Liver (tissue), 7 donors: ENCODE measurements at regions not wholly inside any gene's neighbourhood (a gene's known extent, or its start where the extent isn't known, plus 50 kb on each side); places are given as distances from the start of the nearest gene placed in this dataset.

Experiments used
- DNase-seq: peaks from one replicate; pipeline ENCODE4 v3.0.0-alpha.2; 2017; ENCODE audit warnings: low spot score
- H3K27ac ChIP-seq, 2 donors: one replicate each; pipeline ENCODE4 v1.7.0; 2013; ENCODE audit warnings: inconsistent platforms in 2 of 2, low read length in 2 of 2, control low read depth in 1 of 2, low read depth in 1 of 2, mild to moderate bottlenecking in 1 of 2
- H3K27me3 ChIP-seq, 4 donors: one replicate each; pipeline versions ENCODE4 v1.6.1 to v1.7.0; 2013; ENCODE audit warnings: low read length in 3 of 4, inconsistent platforms in 1 of 4, mild to moderate bottlenecking in 1 of 4, moderate library complexity in 1 of 4; ENCODE audit not compliant: control insufficient read depth in 4 of 4, insufficient read depth in 4 of 4
- H3K36me3 ChIP-seq, 4 donors: one replicate each; pipeline versions ENCODE4 v1.6.1 to v1.7.0; 2013; ENCODE audit warnings: low read length in 3 of 4, mild to moderate bottlenecking in 3 of 4, low read depth in 1 of 4, moderate library complexity in 1 of 4; ENCODE audit not compliant: control insufficient read depth in 4 of 4, insufficient read depth in 3 of 4
- H3K4me1 ChIP-seq, 4 donors: one replicate each; pipeline versions ENCODE4 v1.6.1 to v1.7.0; 2013; ENCODE audit warnings: low read length in 3 of 4, mild to moderate bottlenecking in 3 of 4, moderate library complexity in 1 of 4; ENCODE audit not compliant: control insufficient read depth in 4 of 4, insufficient read depth in 4 of 4
- H3K4me3 ChIP-seq, 3 donors: one replicate each; pipeline versions ENCODE4 v1.6.1 to v1.7.0; 2013; ENCODE audit warnings: low read length in 3 of 3, control low read depth in 1 of 3, low read depth in 1 of 3, mild to moderate bottlenecking in 1 of 3
- H3K9ac ChIP-seq, 2 donors: one replicate each; pipeline ENCODE4 v1.7.0; 2013; ENCODE audit warnings: low read length in 2 of 2, mild to moderate bottlenecking in 2 of 2, moderate library complexity in 2 of 2, control low read depth in 1 of 2, low read depth in 1 of 2
- H3K9me3 ChIP-seq, 4 donors: one replicate each; pipeline versions ENCODE4 v1.6.1 to v1.7.0; 2013; ENCODE audit warnings: low read length in 3 of 4; ENCODE audit not compliant: control insufficient read depth in 4 of 4
- EGR1 ChIP-seq, 2 donors: IDR thresholded peaks; 2 replicates each; pipeline ENCODE4 v1.6.1; 2016 to 2018; ENCODE audit warnings: antibody characterized with exemption in 2 of 2, low read depth in 2 of 2
- FOXA1 ChIP-seq: IDR thresholded peaks from 2 replicates; pipeline ENCODE4 v1.6.1; 2016; ENCODE audit warnings: antibody characterized with exemption
- FOXA2 ChIP-seq: IDR thresholded peaks from 2 replicates; pipeline ENCODE4 v1.6.1; 2016; ENCODE audit warnings: antibody characterized with exemption
- GABPA ChIP-seq, 2 donors: IDR thresholded peaks in 1 of 2; conservative IDR thresholded peaks in 1 of 2; 2 replicates each; pipeline ENCODE4 v1.6.1; 2016; ENCODE audit warnings: antibody characterized with exemption in 2 of 2, mild to moderate bottlenecking in 1 of 2, moderate library complexity in 1 of 2
- HNF4A ChIP-seq, 2 donors: conservative IDR thresholded peaks; 2 replicates each; pipeline ENCODE4 v1.6.1; 2016; ENCODE audit warnings: antibody characterized with exemption in 2 of 2, mild to moderate bottlenecking in 2 of 2
- MAX ChIP-seq: IDR thresholded peaks from 2 replicates; pipeline ENCODE4 v1.6.1; 2016; ENCODE audit warnings: antibody characterized with exemption
- NR2F2 ChIP-seq: IDR thresholded peaks from 2 replicates; pipeline ENCODE4 v1.6.1; 2016; ENCODE audit warnings: antibody characterized with exemption
- REST ChIP-seq: IDR thresholded peaks from 2 replicates; pipeline ENCODE4 v1.6.1; 2016; ENCODE audit warnings: antibody characterized with exemption, mild to moderate bottlenecking
- RXRA ChIP-seq, 2 donors: IDR thresholded peaks; 2 replicates each; pipeline ENCODE4 v1.6.1; 2017 to 2018; ENCODE audit warnings: antibody characterized with exemption in 2 of 2, mild to moderate bottlenecking in 1 of 2
- SP1 ChIP-seq: IDR thresholded peaks from 2 replicates; pipeline ENCODE4 v1.6.1; 2018; ENCODE audit warnings: antibody characterized with exemption, mild to moderate bottlenecking
- YY1 ChIP-seq: IDR thresholded peaks from 2 replicates; pipeline ENCODE4 v1.6.1; 2016; ENCODE audit warnings: antibody characterized with exemption, mild to moderate bottlenecking
- ZBTB33 ChIP-seq: IDR thresholded peaks from 2 replicates; pipeline ENCODE4 v1.6.1; 2016; ENCODE audit warnings: antibody characterized with exemption
- WGBS: extraction: QIAGEN DNeasy Blood & Tissue Kit; methylation state at CpG from one replicate; pipeline ENCODE4 v1.1.7; 2013; 5-methylcytosine and 5-hydroxymethylcytosine counted together
- donor health status: healthy.
- donor health status: healthy.
- donor health status: healthy.
- donor health status: healthy.

- WGBS: 33% methylated on average over 1 of the region's 1 CpG
- Histone ChIP-seq H3K9ac (no peak overlapping the region), H3K36me3 (no peaks in the 10 kb centered on the region), H3K27ac (no peak overlapping the region), H3K4me1 (no peaks in the 10 kb centered on the region), H3K9me3 (no peaks in the 10 kb centered on the region), H3K27me3 (no peaks in the 10 kb centered on the region), H3K4me3 (no peak overlapping the region)
- DNase-seq: no peak
- TF ChIP-seq FOXA1 (no peak), REST (peak; percentile 99)
Observed at GRCh38 chr11:10379022-10379421, 74.1 kb downstream of the ADM start.

- Histone ChIP-seq H3K9ac (no peak overlapping the region), H3K4me3 (no peak overlapping the region), H3K9me3 (no peaks in the 10 kb centered on the region), H3K4me1 (no peaks in the 10 kb centered on the region), H3K27ac (no peak overlapping the region), H3K27me3 (no peaks in the 10 kb centered on the region), H3K36me3 (no peaks in the 10 kb centered on the region)
- no peak for TF ChIP-seq HNF4A (conservative IDR thresholded peaks at IDR 0.05)
- TF ChIP-seq MAX: no peak
- no peak for TF ChIP-seq YY1
- TF ChIP-seq ZBTB33: no peak
- no peak for TF ChIP-seq FOXA1
- no peak for TF ChIP-seq NR2F2
- no peak for TF ChIP-seq GABPA (IDR thresholded peaks at IDR 0.05 in 1 of 2, conservative IDR thresholded peaks at IDR 0.05 in 1 of 2)
- no peak for TF ChIP-seq EGR1 (IDR thresholded peaks at IDR 0.05; ENCODE audit: low read depth in 2 of 2)
- no peak for TF ChIP-seq RXRA (IDR thresholded peaks at IDR 0.05)
- no peak for TF ChIP-seq FOXA2
- no peak for DNase-seq
- 69% methylated on average over 1 of the region's 1 CpG for WGBS
Observed at GRCh38 chr11:10379426-10379825, 74.6 kb downstream of the ADM start.

GRCh38 chr11:10379871-10380568 lies 75.0 kb upstream of the AMPD3 start:
- no peak overlapping the region for H3K9ac ChIP-seq
- no peak for DNase-seq
- no peaks in the 10 kb centered on the region for H3K4me1 ChIP-seq
- no peak overlapping the region for H3K27ac ChIP-seq
- no peaks in the 10 kb centered on the region for H3K9me3 ChIP-seq
- 87% methylated on average over 2 of the region's 2 CpGs for WGBS
- H3K27me3 ChIP-seq: no peaks in the 10 kb centered on the region
- H3K4me3 ChIP-seq: no peak overlapping the region
- no peaks in the 10 kb centered on the region for H3K36me3 ChIP-seq
- no peak for TF ChIP-seq ZBTB33
- TF ChIP-seq SP1: no peak
- TF ChIP-seq FOXA1: no peak
- no peak for TF ChIP-seq MAX
